ENCODE measurements at regions not wholly inside any gene's neighbourhood (a gene's known extent, or its start where the extent isn't known, plus 50 kb on each side); places are given as distances from the start of the nearest gene placed in this dataset.

DNA sequence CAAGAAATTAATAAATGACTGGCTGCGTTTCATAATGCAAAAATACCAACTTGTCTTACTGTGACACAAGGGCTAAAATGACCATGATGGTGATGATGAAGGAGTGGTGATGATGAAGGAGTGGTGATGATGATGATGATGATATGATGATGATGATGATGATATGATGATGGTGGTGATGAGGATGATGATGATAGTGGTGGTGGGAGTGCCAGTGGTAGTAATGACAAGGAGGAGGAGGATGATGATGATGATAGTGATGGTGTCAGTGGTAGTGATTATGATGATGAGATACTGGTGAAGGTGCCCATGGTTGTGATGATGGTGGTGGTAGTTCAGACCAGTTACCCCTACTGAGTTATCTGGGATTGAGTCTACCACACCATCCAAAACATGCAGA is 265.9 kb downstream of the FGFR2 start:
- TF ChIP-seq, protein P1, sequence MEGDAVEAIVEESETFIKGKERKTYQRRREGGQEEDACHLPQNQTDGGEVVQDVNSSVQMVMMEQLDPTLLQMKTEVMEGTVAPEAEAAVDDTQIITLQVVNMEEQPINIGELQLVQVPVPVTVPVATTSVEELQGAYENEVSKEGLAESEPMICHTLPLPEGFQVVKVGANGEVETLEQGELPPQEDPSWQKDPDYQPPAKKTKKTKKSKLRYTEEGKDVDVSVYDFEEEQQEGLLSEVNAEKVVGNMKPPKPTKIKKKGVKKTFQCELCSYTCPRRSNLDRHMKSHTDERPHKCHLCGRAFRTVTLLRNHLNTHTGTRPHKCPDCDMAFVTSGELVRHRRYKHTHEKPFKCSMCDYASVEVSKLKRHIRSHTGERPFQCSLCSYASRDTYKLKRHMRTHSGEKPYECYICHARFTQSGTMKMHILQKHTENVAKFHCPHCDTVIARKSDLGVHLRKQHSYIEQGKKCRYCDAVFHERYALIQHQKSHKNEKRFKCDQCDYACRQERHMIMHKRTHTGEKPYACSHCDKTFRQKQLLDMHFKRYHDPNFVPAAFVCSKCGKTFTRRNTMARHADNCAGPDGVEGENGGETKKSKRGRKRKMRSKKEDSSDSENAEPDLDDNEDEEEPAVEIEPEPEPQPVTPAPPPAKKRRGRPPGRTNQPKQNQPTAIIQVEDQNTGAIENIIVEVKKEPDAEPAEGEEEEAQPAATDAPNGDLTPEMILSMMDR (IDR thresholded peaks at IDR 0.05): no peak
- TF ChIP-seq POLR2A (IDR thresholded peaks at IDR 0.05): no peak
- TF ChIP-seq POLR2AphosphoS5 (IDR thresholded peaks at IDR 0.05): no peak
- no peak for TF ChIP-seq EP300 (IDR thresholded peaks at IDR 0.05)

All from stomach (tissue), 4 donors.